ENCODE measurements at regions not wholly inside any gene's neighbourhood (a gene's known extent, or its start where the extent isn't known, plus 50 kb on each side); places are given as distances from the start of the nearest gene placed in this dataset.

- no peaks in the 10 kb centered on the region for H3K27me3 ChIP-seq
- H3K4me1 ChIP-seq = no peaks in the 10 kb centered on the region
- no peaks in the 10 kb centered on the region for H3K36me3 ChIP-seq
- H3K9me3 ChIP-seq = no peaks in the 10 kb centered on the region
- TF ChIP-seq CTCF (IDR thresholded peaks at IDR 0.05) = no peak
- no peak overlapping the region for H3K27ac ChIP-seq
- no peak overlapping the region for H3K4me3 ChIP-seq
- no peak for DNase-seq (ENCODE audit: low spot score)
Measured at GRCh38 chr4:81625422-81626417, 154.0 kb upstream of the RASGEF1B start.

- Histone ChIP-seq H3K4me1 (no peaks in the 10 kb centered on the region), H3K9me3 (no peaks in the 10 kb centered on the region)
- no peak for TF ChIP-seq CTCF (IDR thresholded peaks at IDR 0.05)
Measured at GRCh38 chr4:81623434-81623833, 151.7 kb upstream of the RASGEF1B start.

GRCh38 chr4:81622474-81623184 is 150.9 kb upstream of the RASGEF1B start:
- Histone ChIP-seq H3K4me3 (no peak overlapping the region), H3K9me3 (no peaks in the 10 kb centered on the region), H3K27me3 (no peaks in the 10 kb centered on the region), H3K27ac (no peak overlapping the region), H3K36me3 (no peaks in the 10 kb centered on the region), H3K4me1 (no peaks in the 10 kb centered on the region)
- no peak for TF ChIP-seq CTCF (IDR thresholded peaks at IDR 0.05)
- no peak for DNase-seq (ENCODE audit: low spot score)

More at GRCh38 chr4:81623434-81623833, 151.7 kb upstream of the RASGEF1B start:
- H3K27me3 ChIP-seq = no peaks in the 10 kb centered on the region
- no peak for DNase-seq (ENCODE audit: low spot score)
- H3K36me3 ChIP-seq = no peaks in the 10 kb centered on the region
- H3K27ac ChIP-seq = no peak overlapping the region
- H3K4me3 ChIP-seq = no peak overlapping the region

DNA sequence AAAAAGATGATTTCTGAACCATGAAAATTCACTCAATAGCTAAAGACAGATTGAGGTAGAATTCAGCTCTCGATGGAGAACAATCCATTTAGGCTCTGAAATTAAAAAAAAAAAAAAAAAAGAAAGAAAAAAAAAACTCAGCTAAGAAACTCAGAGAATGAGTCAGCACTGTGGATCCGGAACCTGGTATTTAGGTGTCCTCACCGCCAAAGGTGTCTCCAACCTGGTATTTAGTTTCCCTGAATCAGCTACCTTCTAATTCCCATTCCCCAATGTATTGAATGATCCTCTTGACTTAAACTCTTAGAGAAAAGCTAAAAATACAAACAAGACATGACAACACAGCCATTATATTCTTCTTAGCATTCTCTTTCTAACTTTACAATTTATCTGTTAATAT is 150.3 kb upstream of the RASGEF1B start:
- no peaks in the 10 kb centered on the region for H3K36me3 ChIP-seq

DNA sequence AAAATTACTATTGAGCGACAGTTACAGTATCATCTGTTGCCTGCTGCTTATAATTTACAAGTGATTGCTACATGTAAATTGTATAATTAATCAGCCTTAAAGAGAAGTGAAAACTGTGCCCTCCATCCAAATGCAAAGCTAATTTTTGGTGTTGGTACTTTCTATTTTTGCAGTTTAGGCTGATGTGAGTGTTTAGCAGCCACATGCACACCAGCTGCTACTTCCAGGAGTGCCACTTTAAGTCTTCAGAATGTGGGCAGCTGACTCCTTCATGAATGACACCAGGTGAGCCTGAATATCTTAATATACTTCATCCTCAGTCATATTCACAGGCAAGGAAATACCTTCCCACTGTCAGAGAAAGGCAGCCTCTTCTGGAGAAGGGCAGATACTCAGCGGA is 149.8 kb upstream of the RASGEF1B start:
- Histone ChIP-seq H3K27me3 (no peaks in the 10 kb centered on the region), H3K4me3 (no peak overlapping the region), H3K4me1 (no peaks in the 10 kb centered on the region), H3K36me3 (no peaks in the 10 kb centered on the region), H3K27ac (no peak overlapping the region), H3K9me3 (no peaks in the 10 kb centered on the region)
- TF ChIP-seq CTCF (IDR thresholded peaks at IDR 0.05) = no peak
- DNase-seq (ENCODE audit: low spot score) = no peak

More for the DNA sequence above, 150.3 kb upstream of the RASGEF1B start:
- TF ChIP-seq CTCF (IDR thresholded peaks at IDR 0.05) = no peak
- H3K27me3 ChIP-seq = no peaks in the 10 kb centered on the region
- no peaks in the 10 kb centered on the region for H3K4me1 ChIP-seq
- no peak overlapping the region for H3K4me3 ChIP-seq
- no peaks in the 10 kb centered on the region for H3K9me3 ChIP-seq
- H3K27ac ChIP-seq = no peak overlapping the region
- no peak for DNase-seq (ENCODE audit: low spot score)
